Amniotic stem cell (primary cell): ENCODE measurements at regions not wholly inside any gene's neighbourhood (a gene's known extent, or its start where the extent isn't known, plus 50 kb on each side); places are given as distances from the start of the nearest gene placed in this dataset.

ENCODE experiments used
- DNase-seq: peaks from one replicate; lab custom pipeline; 2025; lab: John Stamatoyannopoulos, UW

DNA sequence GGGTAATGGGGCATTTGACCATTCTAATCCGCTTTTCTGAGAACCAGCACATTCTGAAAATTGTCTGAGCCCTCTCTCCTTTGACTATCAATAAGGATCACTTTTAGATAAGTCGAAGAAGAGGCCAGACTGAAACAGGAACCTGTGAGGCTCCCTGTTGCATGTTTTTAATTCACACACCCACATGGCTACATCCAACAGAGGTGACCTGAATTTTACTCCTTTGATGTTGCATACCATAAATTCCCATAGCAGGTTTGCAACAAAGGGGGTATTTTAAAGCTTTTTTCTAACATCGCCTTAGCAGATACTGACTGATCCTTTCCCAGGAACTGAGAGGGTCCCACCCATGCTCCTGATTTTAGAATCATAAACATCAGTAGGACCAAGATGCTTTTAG lies 450.8 kb downstream of the USP25 start:
- no peak for DNase-seq

- DNase-seq, result no peak
Measured at GRCh38 chr21:16181018-16181417, 451.2 kb downstream of the USP25 start.

GRCh38 chr21:16185766-16186165 lies 456.0 kb downstream of the USP25 start:
- no peak for DNase-seq

GRCh38 chr21:16186742-16187141 lies 457.0 kb downstream of the USP25 start:
- DNase-seq, result no peak

DNA sequence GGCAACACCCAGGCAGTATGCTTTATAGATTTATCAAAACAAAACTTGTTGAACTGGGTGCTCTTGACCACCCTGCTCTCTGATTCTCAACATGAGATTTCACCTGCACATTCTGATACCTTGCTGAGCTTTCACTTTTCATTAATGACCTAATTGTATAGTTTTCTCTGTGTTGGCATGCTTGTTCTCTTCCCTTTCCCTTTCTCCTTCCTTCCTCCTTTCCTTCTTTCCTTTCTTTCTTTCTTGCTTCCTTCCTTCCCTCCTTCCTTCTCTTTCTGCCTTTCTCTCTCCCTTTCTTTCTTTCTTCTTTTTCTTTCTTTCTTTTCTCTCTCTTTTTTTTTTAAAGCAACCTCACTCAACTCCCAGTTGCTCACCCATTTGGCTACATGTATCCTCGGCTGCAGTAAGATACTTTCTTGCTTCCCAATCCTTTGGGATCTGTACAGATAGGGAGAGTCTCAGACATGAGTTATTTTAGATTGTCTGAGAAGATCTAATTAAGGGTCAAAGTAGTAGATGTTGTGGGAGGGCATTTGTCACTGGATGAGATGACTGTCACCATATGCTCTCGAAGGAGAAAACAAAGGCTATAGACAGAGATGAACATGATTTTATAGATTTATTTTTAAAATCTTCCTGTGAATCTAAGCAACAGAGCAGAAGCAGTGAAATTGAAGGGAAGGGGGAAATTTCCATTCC lies 458.0 kb downstream of the USP25 start:
- DNase-seq, result no peak

DNA sequence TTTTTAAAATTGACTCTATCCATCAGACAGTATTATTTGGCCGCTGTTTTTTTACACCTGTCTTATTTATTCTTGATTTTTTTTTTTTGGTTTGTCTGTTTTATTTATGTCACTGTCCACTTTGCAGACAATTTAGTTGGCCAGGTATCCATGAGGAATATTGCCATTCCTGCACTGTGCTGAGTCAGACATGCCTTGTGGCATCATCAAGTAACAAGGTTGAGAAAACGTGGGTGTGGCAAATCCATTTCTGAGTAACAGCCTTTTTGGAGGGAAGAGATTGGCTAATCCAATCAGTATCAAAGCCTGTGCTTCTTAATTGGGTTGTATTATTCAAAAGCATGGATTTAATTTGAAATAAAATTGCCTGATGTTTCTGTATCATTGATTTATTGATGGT lies 463.1 kb downstream of the USP25 start:
- no peak for DNase-seq

DNA sequence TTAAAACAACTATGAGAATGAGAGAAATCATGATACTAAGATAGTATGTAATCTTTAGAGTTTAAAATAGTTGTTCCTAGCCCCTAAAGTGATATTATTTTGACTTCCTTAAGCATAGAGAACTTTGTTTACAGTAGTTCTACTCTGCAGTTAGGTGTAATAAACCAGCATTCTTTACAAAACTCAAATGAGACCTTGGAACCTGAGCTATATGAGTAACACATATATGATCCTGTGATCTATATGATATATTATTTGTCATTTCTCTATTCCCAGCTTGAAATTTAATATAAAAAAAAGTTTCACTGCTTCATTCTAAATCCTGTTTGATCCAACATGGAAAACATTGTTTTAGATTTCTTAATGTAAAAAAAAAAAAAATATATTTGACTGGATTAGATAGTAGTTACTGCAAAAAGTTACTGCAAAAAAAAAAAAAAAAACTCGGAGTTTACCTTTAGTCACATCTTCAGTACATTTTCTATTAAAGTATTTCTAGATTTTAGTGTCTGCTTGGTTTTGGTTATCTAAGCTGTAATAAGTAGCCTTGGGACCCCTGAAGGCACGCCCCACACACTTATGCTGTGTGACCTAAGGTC lies 463.8 kb downstream of the USP25 start:
- no peak for DNase-seq

DNA sequence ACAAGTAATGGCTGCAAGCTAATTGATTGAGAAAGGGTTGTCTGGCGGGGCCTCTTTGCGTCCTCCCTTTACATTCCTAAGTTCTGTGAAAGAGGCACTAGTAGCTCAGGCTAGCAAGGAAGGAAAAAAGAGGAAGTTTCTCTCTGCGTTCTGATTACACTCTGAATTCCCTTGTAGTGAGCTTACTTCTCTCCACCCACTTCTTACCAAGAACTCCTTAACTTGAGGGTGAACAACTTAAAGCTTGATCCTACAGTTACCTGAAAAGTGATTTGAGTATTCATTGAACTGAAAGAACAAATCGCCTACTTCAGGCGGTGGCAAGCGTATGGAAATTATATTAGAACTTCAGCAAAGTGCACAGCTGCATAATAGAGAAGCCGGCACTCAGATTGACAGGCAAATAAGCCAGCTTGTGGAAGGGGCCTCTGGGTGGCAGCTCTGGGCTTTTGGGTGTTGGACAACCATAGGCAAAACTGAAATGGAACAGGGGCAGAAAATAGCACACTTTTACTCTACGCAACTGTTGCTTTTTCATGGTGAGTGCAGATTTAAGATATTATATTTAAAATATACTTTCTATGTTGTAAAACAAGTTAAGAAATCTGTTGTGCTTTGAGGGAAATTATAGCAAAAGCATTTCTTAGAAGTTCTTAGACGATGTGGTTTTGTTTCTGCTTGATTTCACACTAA lies 464.5 kb downstream of the USP25 start:
- DNase-seq, result peak; percentile 15

GRCh38 chr21:16194788-16195537 lies 465.2 kb downstream of the USP25 start:
- DNase-seq, result no peak

DNA sequence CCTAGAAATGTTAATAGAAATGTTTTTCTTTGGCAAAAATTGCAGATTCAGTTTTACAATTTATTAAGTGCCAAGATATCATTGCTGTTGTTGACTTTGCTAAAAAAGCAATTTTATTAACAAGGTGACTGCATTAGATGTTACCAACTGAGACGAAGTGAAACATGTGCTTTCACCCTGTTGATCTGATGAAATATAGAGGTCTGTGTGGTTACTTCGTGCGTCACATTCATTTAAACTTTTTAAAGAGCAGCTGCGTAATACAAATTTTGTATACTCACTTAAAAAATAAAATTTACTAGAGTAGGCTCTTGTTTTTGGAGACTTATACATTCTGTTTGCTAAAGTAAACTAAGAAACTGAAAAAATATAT lies 465.7 kb downstream of the USP25 start:
- no peak for DNase-seq

GRCh38 chr21:16196001-16196400 lies 466.2 kb downstream of the USP25 start:
- DNase-seq, result no peak

DNA sequence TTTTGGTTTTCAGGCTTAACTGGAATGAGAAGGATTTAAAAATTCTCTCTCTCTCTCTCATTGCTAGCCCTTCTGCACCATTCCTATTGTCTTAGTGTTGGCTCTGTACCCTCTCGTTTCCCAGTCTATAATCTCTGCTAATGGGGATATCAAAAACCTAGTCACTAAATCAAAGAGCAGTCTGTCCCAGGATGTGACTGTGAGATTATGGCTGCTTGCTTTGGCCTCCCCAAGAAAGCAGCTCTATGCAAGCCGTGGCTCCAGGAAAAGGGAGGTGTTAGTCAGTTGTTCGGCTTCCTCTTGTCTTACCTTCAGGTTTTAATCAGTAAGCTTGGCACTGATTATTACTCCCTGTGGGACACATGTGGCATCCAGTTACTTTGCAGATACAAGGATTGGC lies 468.8 kb downstream of the USP25 start:
- DNase-seq, result no peak

GRCh38 chr21:16199539-16199938 lies 469.8 kb downstream of the USP25 start:
- DNase-seq, result no peak

DNA sequence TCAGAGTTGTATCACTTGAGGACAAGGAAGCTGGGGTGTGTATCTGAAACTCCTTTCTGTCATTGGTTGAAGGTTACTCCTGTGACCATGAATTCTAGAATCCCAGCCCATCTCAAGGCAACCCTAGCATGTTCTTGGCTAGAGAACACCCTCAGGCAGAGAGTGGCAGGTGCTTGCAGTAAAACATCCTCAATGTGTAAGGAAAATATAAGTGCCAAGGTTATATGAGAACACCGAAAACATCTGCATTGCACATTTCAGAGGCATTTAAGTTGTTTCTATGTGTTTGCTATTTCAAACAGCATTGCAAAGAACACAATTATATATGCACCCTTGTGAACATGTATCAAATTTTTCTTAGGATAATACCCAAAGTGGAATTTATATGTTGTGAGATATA lies 471.9 kb downstream of the USP25 start:
- no peak for DNase-seq

- no peak for DNase-seq
Measured at GRCh38 chr21:16205527-16205926, 475.7 kb downstream of the USP25 start.

GRCh38 chr21:16211339-16212303 lies 481.8 kb downstream of the USP25 start:
- no peak for DNase-seq

- DNase-seq, result no peak
Measured at GRCh38 chr21:16213518-16213917, 483.7 kb downstream of the USP25 start.

DNA sequence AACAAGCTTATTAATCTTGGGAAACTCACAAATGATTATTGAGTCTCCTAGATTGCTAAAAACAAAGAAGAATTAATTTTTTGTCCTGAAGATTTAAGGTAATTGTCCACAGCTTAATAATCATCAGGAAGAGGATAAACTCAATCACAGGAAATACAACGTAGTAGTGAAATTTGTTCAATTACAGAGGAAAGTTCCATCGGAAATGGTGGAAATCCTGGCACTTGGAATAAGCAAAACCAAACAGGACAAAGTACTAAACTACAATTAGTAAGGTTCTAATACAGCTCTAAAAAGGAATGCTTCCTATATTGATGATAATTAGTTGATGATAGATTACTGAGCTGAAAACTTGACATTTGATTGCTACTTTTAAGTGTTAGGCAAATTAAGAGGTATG lies 485.4 kb downstream of the USP25 start:
- DNase-seq, result no peak

DNA sequence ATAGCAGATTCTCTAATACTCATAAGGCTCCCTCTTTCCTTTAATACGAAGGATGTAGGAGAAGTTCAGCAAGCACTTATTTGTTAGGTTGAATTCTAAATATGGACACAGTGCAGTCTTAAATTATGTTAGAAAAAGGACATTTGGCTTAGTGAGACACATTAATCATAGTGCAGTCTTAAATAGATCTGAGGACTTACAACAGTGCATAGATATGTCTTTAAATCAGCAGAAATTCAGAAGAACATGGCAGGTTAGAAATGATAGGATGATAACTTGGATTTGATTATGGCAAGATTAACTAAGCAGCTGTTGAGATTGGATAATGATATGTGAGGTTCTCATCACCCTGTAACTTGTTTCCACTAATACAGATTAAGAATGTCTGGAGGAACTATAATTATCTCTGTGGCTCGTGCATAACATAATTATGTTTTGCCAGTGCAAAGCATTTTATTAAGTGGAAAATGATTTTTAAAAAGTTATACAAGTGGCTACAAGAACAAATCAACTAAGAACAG lies 485.9 kb downstream of the USP25 start:
- no peak for DNase-seq

DNA sequence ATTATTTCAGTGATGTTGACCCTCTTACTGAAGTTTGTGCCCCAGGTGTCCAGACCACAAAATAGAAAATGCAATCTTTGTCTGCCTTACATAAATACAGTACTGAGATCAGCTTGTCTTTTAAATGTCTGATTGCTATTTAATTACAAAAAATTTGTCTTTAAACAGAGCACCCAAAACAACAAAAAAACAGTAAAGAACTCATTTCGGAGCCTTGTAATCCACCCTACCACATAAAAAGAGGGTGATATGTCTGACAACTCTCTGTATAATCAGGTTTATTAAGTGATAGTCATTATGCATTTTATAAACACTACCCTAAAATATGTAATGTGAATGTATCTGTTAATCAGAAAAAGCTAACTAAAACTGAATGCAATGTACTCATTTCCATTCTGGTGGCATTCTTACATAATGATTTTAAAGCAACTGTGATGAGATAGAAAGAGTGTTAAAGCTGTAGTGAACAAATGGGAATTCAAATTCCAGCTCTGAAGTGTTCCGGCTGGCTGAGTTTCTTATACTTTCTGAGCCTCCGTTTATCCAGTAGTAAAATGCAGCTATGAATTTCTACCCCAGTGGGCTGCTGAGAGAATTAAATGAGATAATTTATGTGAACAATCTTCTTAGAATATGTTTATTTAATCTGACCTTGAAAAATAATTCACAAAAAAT lies 486.6 kb downstream of the USP25 start:
- no peak for DNase-seq
